ENCODE measurements at regions not wholly inside any gene's neighbourhood (a gene's known extent, or its start where the extent isn't known, plus 50 kb on each side); places are given as distances from the start of the nearest gene placed in this dataset.

DNA sequence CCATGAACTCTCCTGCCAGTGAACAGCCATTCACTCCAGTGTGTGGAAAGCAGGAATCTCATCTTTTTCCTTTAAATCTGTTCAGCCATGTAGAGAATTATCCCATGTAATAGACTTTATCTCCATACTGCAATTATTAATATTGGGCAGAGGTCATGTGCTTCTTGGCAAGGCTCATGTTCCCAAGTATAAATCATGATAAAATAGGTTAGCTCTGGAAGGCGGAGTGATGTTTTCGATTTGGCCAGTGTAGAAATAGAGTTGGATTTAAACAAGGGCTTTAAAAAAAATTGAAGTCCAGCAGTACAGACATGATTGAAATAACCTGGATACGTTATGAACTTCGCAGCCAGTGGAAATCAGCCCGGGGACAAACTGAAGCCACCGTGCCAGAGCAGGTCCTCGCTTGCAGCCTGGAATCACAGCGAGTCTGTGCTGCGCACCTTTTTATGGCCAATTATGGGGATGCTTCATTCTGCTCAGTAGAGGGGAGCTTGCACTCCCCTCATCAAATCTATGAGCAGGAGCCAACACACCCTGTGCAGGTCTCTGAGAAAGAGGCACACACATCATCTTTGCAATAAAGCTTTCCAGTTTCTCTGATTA is 654.0 kb upstream of the MKI67 start:
- H3K27ac ChIP-seq (ENCODE audit: insufficient read depth, low read length, poor library complexity, severe bottlenecking), result no peak overlapping the region
- no peaks in the 10 kb centered on the region for H3K36me3 ChIP-seq (ENCODE audit: control insufficient read depth, insufficient read depth, low read length)
- H3K9me3 ChIP-seq (ENCODE audit: control insufficient read depth, low read length), result no peaks in the 10 kb centered on the region
- no peaks in the 10 kb centered on the region for H3K27me3 ChIP-seq (replicated peaks; ENCODE audit: control insufficient read depth, insufficient read depth, low read length, poor library complexity, severe bottlenecking)
- no peak overlapping the region for H3K4me3 ChIP-seq (ENCODE audit: insufficient read depth, low read depth, low read length, poor library complexity, severe bottlenecking)
- H3K4me1 ChIP-seq (ENCODE audit: control insufficient read depth, insufficient read depth, low read length, poor library complexity, severe bottlenecking), result no peaks in the 10 kb centered on the region
- DNase-seq, result no peak

GRCh38 chr10:128781637-128782036 is 655.4 kb upstream of the MKI67 start:
- H3K4me1 ChIP-seq (ENCODE audit: control insufficient read depth, insufficient read depth, low read length, poor library complexity, severe bottlenecking), result no peaks in the 10 kb centered on the region
- no peaks in the 10 kb centered on the region for H3K27me3 ChIP-seq (replicated peaks; ENCODE audit: control insufficient read depth, insufficient read depth, low read length, poor library complexity, severe bottlenecking)
- no peaks in the 10 kb centered on the region for H3K36me3 ChIP-seq (ENCODE audit: control insufficient read depth, insufficient read depth, low read length)
- no peak for DNase-seq
- H3K9me3 ChIP-seq (ENCODE audit: control insufficient read depth, low read length), result no peaks in the 10 kb centered on the region
- H3K4me3 ChIP-seq (ENCODE audit: insufficient read depth, low read depth, low read length, poor library complexity, severe bottlenecking), result no peak overlapping the region
- H3K27ac ChIP-seq (ENCODE audit: insufficient read depth, low read length, poor library complexity, severe bottlenecking), result no peak overlapping the region

DNA sequence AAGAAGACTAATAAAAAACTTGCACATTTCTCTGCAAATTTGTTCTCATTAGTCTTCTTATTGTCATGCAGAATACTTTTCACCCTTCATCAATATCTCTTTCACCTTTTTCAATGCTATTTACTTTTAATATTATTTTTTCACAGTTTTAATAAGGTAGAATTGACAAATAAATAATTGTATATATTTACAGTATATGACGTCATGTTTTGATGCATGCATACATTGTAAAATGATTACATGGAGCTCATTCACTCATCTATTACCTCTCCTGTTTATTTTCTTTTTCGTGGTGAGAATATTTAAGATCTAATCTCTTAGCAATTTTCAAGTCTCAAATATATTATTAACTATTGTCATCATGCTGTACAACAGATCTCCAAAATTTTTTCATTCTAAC is 658.2 kb upstream of the MKI67 start:
- no peak for DNase-seq

DNA sequence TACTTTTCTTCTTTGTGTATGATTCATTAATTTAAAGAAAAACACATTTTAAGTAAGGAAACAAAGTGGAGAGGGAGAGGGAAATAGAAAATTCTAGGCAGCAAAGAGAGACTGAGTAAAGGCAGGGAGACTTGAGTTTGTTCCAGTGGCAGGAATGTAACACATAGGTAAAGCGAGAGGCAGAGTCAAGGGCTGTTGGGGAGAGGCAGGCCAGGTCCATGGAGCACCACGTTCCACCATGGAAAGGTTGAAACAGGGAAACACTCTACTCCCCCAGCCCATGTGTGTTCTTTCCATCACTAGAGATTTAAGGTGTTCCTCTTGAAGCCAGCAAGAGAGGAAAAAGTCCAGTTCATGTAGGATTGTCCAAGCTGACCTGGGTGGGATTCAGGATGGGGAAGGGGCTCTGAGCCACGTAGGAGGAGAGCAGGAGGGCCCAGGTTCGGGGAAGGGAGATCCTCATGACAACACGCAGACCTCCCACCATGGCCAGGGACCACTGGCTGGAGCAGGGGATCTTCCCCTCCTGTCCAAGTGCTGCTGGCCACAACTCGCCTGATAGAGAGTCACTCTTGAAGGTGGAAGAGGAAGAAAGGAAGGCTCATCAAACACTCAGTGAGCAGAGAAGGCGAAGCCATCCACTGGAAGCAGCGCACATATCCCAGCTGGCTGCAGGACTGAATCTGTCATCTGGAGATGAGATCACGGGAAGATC is 666.4 kb upstream of the MKI67 start:
- DNase-seq, result no peak
- Histone ChIP-seq H3K4me1 (ENCODE audit: control insufficient read depth, insufficient read depth, low read length, poor library complexity, severe bottlenecking) (no peaks in the 10 kb centered on the region), H3K27ac (ENCODE audit: insufficient read depth, low read length, poor library complexity, severe bottlenecking) (no peak overlapping the region), H3K4me3 (ENCODE audit: insufficient read depth, low read depth, low read length, poor library complexity, severe bottlenecking) (no peak overlapping the region), H3K27me3 (replicated peaks; ENCODE audit: control insufficient read depth, insufficient read depth, low read length, poor library complexity, severe bottlenecking) (peaks cover 4% of the 10 kb centered on the region), H3K36me3 (ENCODE audit: control insufficient read depth, insufficient read depth, low read length) (no peaks in the 10 kb centered on the region), H3K9me3 (ENCODE audit: control insufficient read depth, low read length) (no peaks in the 10 kb centered on the region)

More for the DNA sequence above, 658.2 kb upstream of the MKI67 start:
- H3K27me3 ChIP-seq (replicated peaks; ENCODE audit: control insufficient read depth, insufficient read depth, low read length, poor library complexity, severe bottlenecking), result no peaks in the 10 kb centered on the region
- no peak overlapping the region for H3K27ac ChIP-seq (ENCODE audit: insufficient read depth, low read length, poor library complexity, severe bottlenecking)
- no peaks in the 10 kb centered on the region for H3K4me1 ChIP-seq (ENCODE audit: control insufficient read depth, insufficient read depth, low read length, poor library complexity, severe bottlenecking)
- H3K36me3 ChIP-seq (ENCODE audit: control insufficient read depth, insufficient read depth, low read length), result no peaks in the 10 kb centered on the region
- no peak overlapping the region for H3K4me3 ChIP-seq (ENCODE audit: insufficient read depth, low read depth, low read length, poor library complexity, severe bottlenecking)
- no peaks in the 10 kb centered on the region for H3K9me3 ChIP-seq (ENCODE audit: control insufficient read depth, low read length)

- Histone ChIP-seq H3K9me3 (ENCODE audit: control insufficient read depth, low read length) (no peaks in the 10 kb centered on the region), H3K4me1 (ENCODE audit: control insufficient read depth, insufficient read depth, low read length, poor library complexity, severe bottlenecking) (no peaks in the 10 kb centered on the region)
Observed at GRCh38 chr10:128793726-128794655, 667.8 kb upstream of the MKI67 start.

GRCh38 chr10:128796396-128796912 is 670.2 kb upstream of the MKI67 start:
- H3K27ac ChIP-seq (ENCODE audit: insufficient read depth, low read length, poor library complexity, severe bottlenecking), result no peak overlapping the region
- no peaks in the 10 kb centered on the region for H3K9me3 ChIP-seq (ENCODE audit: control insufficient read depth, low read length)
- H3K4me3 ChIP-seq (ENCODE audit: insufficient read depth, low read depth, low read length, poor library complexity, severe bottlenecking), result no peak overlapping the region
- no peak for DNase-seq
- no peaks in the 10 kb centered on the region for H3K36me3 ChIP-seq (ENCODE audit: control insufficient read depth, insufficient read depth, low read length)
- no peaks in the 10 kb centered on the region for H3K27me3 ChIP-seq (replicated peaks; ENCODE audit: control insufficient read depth, insufficient read depth, low read length, poor library complexity, severe bottlenecking)
- no peaks in the 10 kb centered on the region for H3K4me1 ChIP-seq (ENCODE audit: control insufficient read depth, insufficient read depth, low read length, poor library complexity, severe bottlenecking)

More at GRCh38 chr10:128793726-128794655, 667.8 kb upstream of the MKI67 start:
- H3K36me3 ChIP-seq (ENCODE audit: control insufficient read depth, insufficient read depth, low read length), result no peaks in the 10 kb centered on the region
- peaks cover 4% of the 10 kb centered on the region for H3K27me3 ChIP-seq (replicated peaks; ENCODE audit: control insufficient read depth, insufficient read depth, low read length, poor library complexity, severe bottlenecking)
- no peak overlapping the region for H3K4me3 ChIP-seq (ENCODE audit: insufficient read depth, low read depth, low read length, poor library complexity, severe bottlenecking)
- no peak for DNase-seq
- H3K27ac ChIP-seq (ENCODE audit: insufficient read depth, low read length, poor library complexity, severe bottlenecking), result no peak overlapping the region

- Histone ChIP-seq H3K4me3 (ENCODE audit: insufficient read depth, low read depth, low read length, poor library complexity, severe bottlenecking) (no peak overlapping the region), H3K36me3 (ENCODE audit: control insufficient read depth, insufficient read depth, low read length) (no peaks in the 10 kb centered on the region), H3K27me3 (replicated peaks; ENCODE audit: control insufficient read depth, insufficient read depth, low read length, poor library complexity, severe bottlenecking) (no peaks in the 10 kb centered on the region), H3K9me3 (ENCODE audit: control insufficient read depth, low read length) (no peaks in the 10 kb centered on the region), H3K4me1 (ENCODE audit: control insufficient read depth, insufficient read depth, low read length, poor library complexity, severe bottlenecking) (no peaks in the 10 kb centered on the region), H3K27ac (ENCODE audit: insufficient read depth, low read length, poor library complexity, severe bottlenecking) (no peak overlapping the region)
- no peak for DNase-seq
Observed at GRCh38 chr10:128802062-128802461, 665.0 kb upstream of the MGMT start.

- H3K4me1 ChIP-seq (ENCODE audit: control insufficient read depth, insufficient read depth, low read length, poor library complexity, severe bottlenecking), result no peaks in the 10 kb centered on the region
- H3K27me3 ChIP-seq (replicated peaks; ENCODE audit: control insufficient read depth, insufficient read depth, low read length, poor library complexity, severe bottlenecking), result no peaks in the 10 kb centered on the region
- no peaks in the 10 kb centered on the region for H3K9me3 ChIP-seq (ENCODE audit: control insufficient read depth, low read length)
- H3K4me3 ChIP-seq (ENCODE audit: insufficient read depth, low read depth, low read length, poor library complexity, severe bottlenecking), result no peak overlapping the region
- no peak for DNase-seq
- no peak overlapping the region for H3K27ac ChIP-seq (ENCODE audit: insufficient read depth, low read length, poor library complexity, severe bottlenecking)
- no peaks in the 10 kb centered on the region for H3K36me3 ChIP-seq (ENCODE audit: control insufficient read depth, insufficient read depth, low read length)
Observed at GRCh38 chr10:128803790-128804189, 663.3 kb upstream of the MGMT start.

- DNase-seq, result no peak
- no peak overlapping the region for H3K27ac ChIP-seq (ENCODE audit: insufficient read depth, low read length, poor library complexity, severe bottlenecking)
- H3K9me3 ChIP-seq (ENCODE audit: control insufficient read depth, low read length), result no peaks in the 10 kb centered on the region
- H3K36me3 ChIP-seq (ENCODE audit: control insufficient read depth, insufficient read depth, low read length), result no peaks in the 10 kb centered on the region
- H3K27me3 ChIP-seq (replicated peaks; ENCODE audit: control insufficient read depth, insufficient read depth, low read length, poor library complexity, severe bottlenecking), result no peaks in the 10 kb centered on the region
- no peak overlapping the region for H3K4me3 ChIP-seq (ENCODE audit: insufficient read depth, low read depth, low read length, poor library complexity, severe bottlenecking)
- no peaks in the 10 kb centered on the region for H3K4me1 ChIP-seq (ENCODE audit: control insufficient read depth, insufficient read depth, low read length, poor library complexity, severe bottlenecking)
Observed at GRCh38 chr10:128804411-128804810, 662.6 kb upstream of the MGMT start.
